ENCODE measurements at regions not wholly inside any gene's neighbourhood (a gene's known extent, or its start where the extent isn't known, plus 50 kb on each side); places are given as distances from the start of the nearest gene placed in this dataset.
"Not testable (repeated sequence)": the region's sequence is repeated elsewhere in the genome, so short reads cannot be mapped to it uniquely, and the experiment has no call there.

GRCh38 chr4:3961091-3961672, 195.0 kb downstream of the ADRA2C start:
- H2AFZ ChIP-seq; H4K20me1 ChIP-seq (ENCODE audit: insufficient read depth); H3K4me2 ChIP-seq (ENCODE audit: unreplicated experiment); H3K9ac ChIP-seq; in situ Hi-C loops (cut with MboI); H3K79me2 ChIP-seq (ENCODE audit: insufficient read depth); H3K36me3 ChIP-seq (ENCODE audit: low read depth); H3K4me3 ChIP-seq; DNase-seq; H3F3A ChIP-seq (ENCODE audit: insufficient read depth); H3K27me3 ChIP-seq (replicated peaks; ENCODE audit: insufficient read depth); H3K4me1 ChIP-seq (ENCODE audit: insufficient read depth); H3K9me3 ChIP-seq (ENCODE audit: low read depth); H3K9me2 ChIP-seq (ENCODE audit: insufficient read depth); H3K27ac ChIP-seq: not testable (repeated sequence)
- 50 to 56% methylated on average over 8 to 10 of the region's 10 CpGs for WGBS, 2 experiments (ENCODE audit: low coverage in 1 of 2, low lambda C conversion rate in 2 of 2, missing lambda C conversion rate in 2 of 2)

GRCh38 chr4:3964572-3965278, 198.5 kb downstream of the ADRA2C start:
- H3K4me3 ChIP-seq; H3K4me1 ChIP-seq (ENCODE audit: insufficient read depth); in situ Hi-C loops (cut with MboI); H3K36me3 ChIP-seq (ENCODE audit: low read depth); H3K9me2 ChIP-seq (ENCODE audit: insufficient read depth); H3K4me2 ChIP-seq (ENCODE audit: unreplicated experiment); DNase-seq; H3K9me3 ChIP-seq (ENCODE audit: low read depth); H3K9ac ChIP-seq; H3F3A ChIP-seq (ENCODE audit: insufficient read depth); H3K27ac ChIP-seq; H3K79me2 ChIP-seq (ENCODE audit: insufficient read depth); H4K20me1 ChIP-seq (ENCODE audit: insufficient read depth); H2AFZ ChIP-seq; H3K27me3 ChIP-seq (replicated peaks; ENCODE audit: insufficient read depth): not testable (repeated sequence)
- 66 to 76% methylated on average over 20 to 24 of the region's 24 CpGs for WGBS, 2 experiments (ENCODE audit: low coverage in 1 of 2, low lambda C conversion rate in 2 of 2, missing lambda C conversion rate in 2 of 2)

GRCh38 chr4:3967204-3967603, 201.0 kb downstream of the ADRA2C start:
- H2AFZ ChIP-seq; H4K20me1 ChIP-seq (ENCODE audit: insufficient read depth); H3K4me2 ChIP-seq (ENCODE audit: unreplicated experiment); DNase-seq; H3K9me3 ChIP-seq (ENCODE audit: low read depth); H3K4me1 ChIP-seq (ENCODE audit: insufficient read depth); H3K9ac ChIP-seq; H3K79me2 ChIP-seq (ENCODE audit: insufficient read depth); in situ Hi-C loops (cut with MboI); H3K27ac ChIP-seq; H3K27me3 ChIP-seq (replicated peaks; ENCODE audit: insufficient read depth); H3F3A ChIP-seq (ENCODE audit: insufficient read depth); H3K36me3 ChIP-seq (ENCODE audit: low read depth); H3K4me3 ChIP-seq; H3K9me2 ChIP-seq (ENCODE audit: insufficient read depth): not testable (repeated sequence)
- 61 to 64% methylated on average over 13 to 14 of the region's 14 CpGs for WGBS, 2 experiments (ENCODE audit: low coverage in 1 of 2, low lambda C conversion rate in 2 of 2, missing lambda C conversion rate in 2 of 2)

GRCh38 chr4:3972626-3973025, 206.4 kb downstream of the ADRA2C start:
- H4K20me1 ChIP-seq (ENCODE audit: insufficient read depth); H3K27me3 ChIP-seq (replicated peaks; ENCODE audit: insufficient read depth); DNase-seq; H3F3A ChIP-seq (ENCODE audit: insufficient read depth); H3K4me2 ChIP-seq (ENCODE audit: unreplicated experiment); H3K36me3 ChIP-seq (ENCODE audit: low read depth); H3K4me3 ChIP-seq; H2AFZ ChIP-seq; H3K79me2 ChIP-seq (ENCODE audit: insufficient read depth); H3K27ac ChIP-seq; H3K9me3 ChIP-seq (ENCODE audit: low read depth); H3K4me1 ChIP-seq (ENCODE audit: insufficient read depth); in situ Hi-C loops (cut with MboI); H3K9ac ChIP-seq; H3K9me2 ChIP-seq (ENCODE audit: insufficient read depth): not testable (repeated sequence)
- WGBS, 2 experiments (ENCODE audit: low coverage in 1 of 2, low lambda C conversion rate in 2 of 2, missing lambda C conversion rate in 2 of 2), result 5 to 6% methylated on average over 2 of the region's 2 CpGs

- H3K9me3 ChIP-seq (ENCODE audit: low read depth); H3K4me2 ChIP-seq (ENCODE audit: unreplicated experiment); H3K9ac ChIP-seq; H3K27ac ChIP-seq; H3K79me2 ChIP-seq (ENCODE audit: insufficient read depth); H3K4me1 ChIP-seq (ENCODE audit: insufficient read depth); in situ Hi-C loops (cut with MboI); H3K9me2 ChIP-seq (ENCODE audit: insufficient read depth); H2AFZ ChIP-seq; H3K36me3 ChIP-seq (ENCODE audit: low read depth); DNase-seq; H3K27me3 ChIP-seq (replicated peaks; ENCODE audit: insufficient read depth); H4K20me1 ChIP-seq (ENCODE audit: insufficient read depth); H3F3A ChIP-seq (ENCODE audit: insufficient read depth); H3K4me3 ChIP-seq: not testable (repeated sequence)
- WGBS, 2 experiments (ENCODE audit: low coverage in 1 of 2, low lambda C conversion rate in 2 of 2, missing lambda C conversion rate in 2 of 2), result 53 to 55% methylated on average over 17 to 18 of the region's 18 CpGs
Measured at GRCh38 chr4:3973581-3974200, 207.5 kb downstream of the ADRA2C start.

GRCh38 chr4:3983518-3984125, 217.4 kb downstream of the ADRA2C start:
- not testable (repeated sequence) for H4K20me1 ChIP-seq (ENCODE audit: insufficient read depth); H3K9ac ChIP-seq; H2AFZ ChIP-seq; H3K27me3 ChIP-seq (replicated peaks; ENCODE audit: insufficient read depth); H3K27ac ChIP-seq; H3K4me1 ChIP-seq (ENCODE audit: insufficient read depth); H3K9me3 ChIP-seq (ENCODE audit: low read depth); H3K4me2 ChIP-seq (ENCODE audit: unreplicated experiment); DNase-seq; H3F3A ChIP-seq (ENCODE audit: insufficient read depth); H3K79me2 ChIP-seq (ENCODE audit: insufficient read depth); H3K36me3 ChIP-seq (ENCODE audit: low read depth); H3K4me3 ChIP-seq; H3K9me2 ChIP-seq (ENCODE audit: insufficient read depth)
- in situ Hi-C loops (cut with MboI), result loop anchor here (25.0 kb wide), 1 partner anchor 129 kb away; no protein-coding TSS in a partner anchor
- whole genome bisulfite sequencing, 2 experiments (ENCODE audit: low coverage in 1 of 2, low lambda C conversion rate in 2 of 2, missing lambda C conversion rate in 2 of 2), result 18 to 22% methylated on average over 6 of the region's 6 CpGs

- in situ Hi-C loops (cut with MboI), result loop anchor here (25.0 kb wide), 1 partner anchor 128 kb away; no protein-coding TSS in a partner anchor
- not testable (repeated sequence) for DNase-seq; H3K36me3 ChIP-seq (ENCODE audit: low read depth); H3K4me1 ChIP-seq (ENCODE audit: insufficient read depth); H3K4me2 ChIP-seq (ENCODE audit: unreplicated experiment); H4K20me1 ChIP-seq (ENCODE audit: insufficient read depth); H3K79me2 ChIP-seq (ENCODE audit: insufficient read depth); H3K9ac ChIP-seq; H3F3A ChIP-seq (ENCODE audit: insufficient read depth); H3K9me3 ChIP-seq (ENCODE audit: low read depth); H3K4me3 ChIP-seq; H3K27ac ChIP-seq; H3K9me2 ChIP-seq (ENCODE audit: insufficient read depth); H3K27me3 ChIP-seq (replicated peaks; ENCODE audit: insufficient read depth); H2AFZ ChIP-seq
- 0 to 1% methylated on average over 14 of the region's 14 CpGs for WGBS, 2 experiments (ENCODE audit: low coverage in 1 of 2, low lambda C conversion rate in 2 of 2, missing lambda C conversion rate in 2 of 2)
Measured at GRCh38 chr4:3984796-3985195, 218.6 kb downstream of the ADRA2C start.

Data from GM23248 (cell line).